ENCODE measurements at regions not wholly inside any gene's neighbourhood (a gene's known extent, or its start where the extent isn't known, plus 50 kb on each side); places are given as distances from the start of the nearest gene placed in this dataset.
A peak's percentile ranks its signal among the peaks of the same experiment; 100 is the strongest.

- DNase-seq, result no peak
- ATAC-seq, result no peak
These were observed 110.6 kb upstream of the RIOK3 start for GRCh38 chr18:23342506-23342905.

GRCh38 chr18:23350188-23350587, 102.9 kb upstream of the RIOK3 start:
- ATAC-seq, result no peak
- DNase-seq, result no peak

GRCh38 chr18:23351521-23351920, 101.6 kb upstream of the RIOK3 start:
- DNase-seq, result no peak
- no peak for ATAC-seq

- ATAC-seq, result no peak
- no peak for DNase-seq
These were observed 101.0 kb upstream of the RIOK3 start for GRCh38 chr18:23352042-23352441.

- DNase-seq (no peak), ATAC-seq (no peak)
These were observed 99.6 kb upstream of the RIOK3 start for GRCh38 chr18:23353459-23353858.

GRCh38 chr18:23354625-23355024, 98.5 kb upstream of the RIOK3 start:
- no peak for ATAC-seq
- no peak for DNase-seq

- DNase-seq, result no peak
- no peak for ATAC-seq
These were observed 97.9 kb upstream of the RIOK3 start for GRCh38 chr18:23355206-23355605.

GRCh38 chr18:23356424-23356823, 96.7 kb upstream of the RIOK3 start:
- DNase-seq, result no peak
- ATAC-seq, result no peak

GRCh38 chr18:23356915-23357601, 96.0 kb upstream of the RIOK3 start:
- DNase-seq (no peak), ATAC-seq (no peak)

GRCh38 chr18:23357996-23358594, 95.0 kb upstream of the RIOK3 start:
- DNase-seq, result no peak

GRCh38 chr18:23359421-23359820, 93.7 kb upstream of the RIOK3 start:
- ATAC-seq (no peak), DNase-seq (no peak)

More at GRCh38 chr18:23357996-23358594, 95.0 kb upstream of the RIOK3 start:
- no peak for ATAC-seq

- no peak for DNase-seq
- ATAC-seq, result no peak
These were observed 89.1 kb upstream of the RIOK3 start for GRCh38 chr18:23363865-23364570.

GRCh38 chr18:23365602-23366001, 87.5 kb upstream of the RIOK3 start:
- DNase-seq (no peak), ATAC-seq (no peak)

- ATAC-seq (no peak), DNase-seq (no peak)
These were observed 83.8 kb upstream of the RIOK3 start for GRCh38 chr18:23369266-23369665.

GRCh38 chr18:23373570-23373969, 79.5 kb upstream of the RIOK3 start:
- DNase-seq, result no peak
- ATAC-seq, result no peak

GRCh38 chr18:23377669-23378301, 75.3 kb upstream of the RIOK3 start:
- DNase-seq (no peak), ATAC-seq (peak; percentile 72)

- ATAC-seq (no peak), DNase-seq (no peak)
These were observed 74.8 kb upstream of the RIOK3 start for GRCh38 chr18:23378302-23378686.

GRCh38 chr18:23380001-23380550, 73.0 kb upstream of the RIOK3 start:
- DNase-seq, result no peak
- ATAC-seq, result no peak

GRCh38 chr18:23380817-23381216, 72.3 kb upstream of the RIOK3 start:
- no peak for ATAC-seq
- DNase-seq, result no peak

- DNase-seq (no peak), ATAC-seq (no peak)
These were observed 69.6 kb upstream of the RIOK3 start for GRCh38 chr18:23383494-23383893.

- no peak for ATAC-seq
These were observed 68.0 kb upstream of the RIOK3 start for GRCh38 chr18:23384778-23385736.

GRCh38 chr18:23386317-23386716, 66.8 kb upstream of the RIOK3 start:
- DNase-seq (no peak), ATAC-seq (no peak)

More at GRCh38 chr18:23384778-23385736, 68.0 kb upstream of the RIOK3 start:
- DNase-seq, result no peak

Measured in stimulated activated naive CD8-positive, alpha-beta T cell treated with anti-CD3 and anti-CD28 coated beads, Interleukin-15, Interleukin-2, amounts not matched to agents 100 U/mL and 50 U/mL, for 24 hours (primary cell).